GM12891 (cell line): ENCODE measurements at regions not wholly inside any gene's neighbourhood (a gene's known extent, or its start where the extent isn't known, plus 50 kb on each side); places are given as distances from the start of the nearest gene placed in this dataset.

Experiments used
- PAX5 ChIP-seq: IDR thresholded peaks from 2 replicates; pipeline ENCODE4 v1.6.1; 2011; ENCODE audit warnings: low read length, moderate library complexity, mild to moderate bottlenecking; ENCODE audit not compliant: insufficient read depth, severe bottlenecking
- POLR2A ChIP-seq: IDR thresholded peaks from 2 replicates; pipeline ENCODE4 v1.6.1; 2011; ENCODE audit warnings: low read depth, low read length, control low read depth
- POLR2AphosphoS5 ChIP-seq: IDR thresholded peaks from 2 replicates; pipeline ENCODE4 v1.6.1; 2011; ENCODE audit warnings: low read depth, low read length, control low read depth
- POU2F2 ChIP-seq: IDR thresholded peaks from 2 replicates; pipeline ENCODE4 v1.6.1; 2011; ENCODE audit warnings: low read depth, mild to moderate bottlenecking, control low read depth, low read length, moderate library complexity
- TAF1 ChIP-seq: IDR thresholded peaks from 2 replicates; pipeline ENCODE4 v1.6.1; 2011; ENCODE audit warnings: low read depth, low read length, control low read depth

DNA sequence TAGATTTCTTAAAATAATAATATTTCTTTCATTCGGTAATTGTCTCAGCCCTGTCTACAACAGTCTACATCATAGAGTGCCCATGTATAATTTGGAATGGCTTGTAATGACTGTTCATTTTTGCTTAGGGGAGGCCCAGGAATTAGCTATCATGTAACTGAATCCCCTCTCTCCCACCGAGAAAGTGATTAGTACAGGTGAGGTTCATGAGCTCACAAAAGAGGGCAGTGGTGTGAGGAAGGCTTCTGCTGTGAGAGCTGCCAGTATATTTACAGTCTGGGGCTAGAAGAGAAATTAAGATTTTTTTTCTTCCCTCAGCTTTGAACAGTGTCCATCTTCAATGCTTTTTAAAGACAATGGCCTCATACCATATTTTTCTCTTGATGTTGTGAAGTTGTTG is 340.7 kb downstream of the ADGRL2 start:
- no peak for TF ChIP-seq POLR2A
- TF ChIP-seq POLR2AphosphoS5: no peak
- no peak for TF ChIP-seq TAF1
- no peak for TF ChIP-seq PAX5
- no peak for TF ChIP-seq POU2F2
